ENCODE measurements at regions not wholly inside any gene's neighbourhood (a gene's known extent, or its start where the extent isn't known, plus 50 kb on each side); places are given as distances from the start of the nearest gene placed in this dataset.

GRCh38 chr5:84688566-84688965, 303.9 kb upstream of the EDIL3 start:
- DNase-seq (ENCODE audit: low read depth), result no peak

- DNase-seq (ENCODE audit: low read depth), result no peak
Observed at GRCh38 chr5:84685121-84685894, 300.6 kb upstream of the EDIL3 start.

- no peak for DNase-seq (ENCODE audit: low read depth)
Observed at GRCh38 chr5:84683594-84683993, 298.9 kb upstream of the EDIL3 start.

- DNase-seq (ENCODE audit: low read depth), result no peak
Observed at GRCh38 chr5:84682531-84682930, 297.9 kb upstream of the EDIL3 start.

- DNase-seq (ENCODE audit: low read depth), result no peak
Observed at GRCh38 chr5:84680908-84681307, 296.2 kb upstream of the EDIL3 start.

GRCh38 chr5:84673785-84674184, 289.1 kb upstream of the EDIL3 start:
- DNase-seq (ENCODE audit: low read depth), result no peak

GRCh38 chr5:84667576-84667975, 282.9 kb upstream of the EDIL3 start:
- DNase-seq (ENCODE audit: low read depth), result no peak

GRCh38 chr5:84650429-84650828, 265.7 kb upstream of the EDIL3 start:
- DNase-seq (ENCODE audit: low read depth), result no peak

GRCh38 chr5:84647581-84647980, 262.9 kb upstream of the EDIL3 start:
- no peak for DNase-seq (ENCODE audit: low read depth)

GRCh38 chr5:84642795-84643194, 258.1 kb upstream of the EDIL3 start:
- DNase-seq (ENCODE audit: low read depth), result no peak

- no peak for DNase-seq (ENCODE audit: low read depth)
Observed at GRCh38 chr5:84642324-84642723, 257.6 kb upstream of the EDIL3 start.

- no peak for DNase-seq (ENCODE audit: low read depth)
Observed at GRCh38 chr5:84637662-84638375, 253.1 kb upstream of the EDIL3 start.

- no peak for DNase-seq (ENCODE audit: low read depth)
Observed at GRCh38 chr5:84635235-84636055, 250.8 kb upstream of the EDIL3 start.

GRCh38 chr5:84634256-84634655, 249.6 kb upstream of the EDIL3 start:
- DNase-seq (ENCODE audit: low read depth), result no peak

- no peak for DNase-seq (ENCODE audit: low read depth)
Observed at GRCh38 chr5:84632418-84632817, 247.7 kb upstream of the EDIL3 start.

GRCh38 chr5:84628918-84629317, 244.2 kb upstream of the EDIL3 start:
- no peak for DNase-seq (ENCODE audit: low read depth)

GRCh38 chr5:84623019-84623418, 238.3 kb upstream of the EDIL3 start:
- DNase-seq (ENCODE audit: low read depth), result no peak

- DNase-seq (ENCODE audit: low read depth), result no peak
Observed at GRCh38 chr5:84622461-84622860, 237.8 kb upstream of the EDIL3 start.

GRCh38 chr5:84618262-84618661, 233.6 kb upstream of the EDIL3 start:
- no peak for DNase-seq (ENCODE audit: low read depth)

- DNase-seq (ENCODE audit: low read depth), result no peak
Observed at GRCh38 chr5:84614906-84615305, 230.2 kb upstream of the EDIL3 start.

GRCh38 chr5:84606784-84607183, 222.1 kb upstream of the EDIL3 start:
- DNase-seq (ENCODE audit: low read depth), result no peak

GRCh38 chr5:84605241-84605640, 220.6 kb upstream of the EDIL3 start:
- no peak for DNase-seq (ENCODE audit: low read depth)

Data from renal cortical epithelial cell (primary cell).